Hematopoietic multipotent progenitor cell treated with erythropoietin and hydrocortisone succinate and interleukin-3 and kit ligand, for 6 days (in vitro differentiated cells): ENCODE measurements at regions not wholly inside any gene's neighbourhood (a gene's known extent, or its start where the extent isn't known, plus 50 kb on each side); places are given as distances from the start of the nearest gene placed in this dataset.
"Not testable (repeated sequence)": the region's sequence is repeated elsewhere in the genome, so short reads cannot be mapped to it uniquely, and the experiment has no call there.

Experiments used
- DNase-seq: peaks from one replicate; pipeline ENCODE4 v3.0.0-alpha.2; 2015

DNA sequence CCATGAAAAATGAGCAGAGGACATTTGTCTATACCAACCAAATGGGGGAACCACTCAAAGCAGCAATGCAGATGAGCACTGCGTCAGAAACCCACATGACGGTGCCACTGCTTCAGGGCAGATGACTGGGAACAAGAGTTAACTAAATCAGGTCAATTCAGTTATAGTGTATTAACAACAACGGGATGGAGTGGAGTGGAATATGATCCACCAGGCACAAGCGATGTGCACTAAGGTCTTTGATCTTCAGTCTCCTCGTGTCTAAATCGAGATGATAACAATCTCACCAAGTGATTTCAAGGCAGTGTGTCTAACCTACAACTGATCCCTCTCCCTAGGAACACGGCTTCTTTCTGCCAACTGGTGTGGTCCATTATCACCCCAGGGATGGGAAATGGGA lies 269.0 kb downstream of the RAD51AP2 start:
- no peak for DNase-seq

DNA sequence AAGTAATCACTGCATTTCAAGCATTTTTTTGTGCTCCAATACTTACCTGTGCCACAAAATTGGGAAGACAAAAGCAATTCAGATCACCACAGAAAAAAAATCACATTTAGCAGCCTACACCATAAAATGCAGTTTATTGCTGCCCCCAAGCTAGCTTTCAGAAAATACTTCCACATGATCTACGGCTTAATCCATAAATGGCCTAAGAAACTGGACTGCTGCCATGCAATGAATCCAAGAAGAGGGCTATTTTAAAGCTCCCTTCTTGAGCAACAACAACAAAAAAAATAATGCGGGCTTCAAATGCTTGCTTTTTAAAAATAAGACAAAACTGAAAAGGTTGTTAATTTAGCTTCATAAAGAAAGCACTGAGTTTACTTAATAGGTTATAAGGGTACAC lies 272.3 kb downstream of the RAD51AP2 start:
- no peak for DNase-seq

DNA sequence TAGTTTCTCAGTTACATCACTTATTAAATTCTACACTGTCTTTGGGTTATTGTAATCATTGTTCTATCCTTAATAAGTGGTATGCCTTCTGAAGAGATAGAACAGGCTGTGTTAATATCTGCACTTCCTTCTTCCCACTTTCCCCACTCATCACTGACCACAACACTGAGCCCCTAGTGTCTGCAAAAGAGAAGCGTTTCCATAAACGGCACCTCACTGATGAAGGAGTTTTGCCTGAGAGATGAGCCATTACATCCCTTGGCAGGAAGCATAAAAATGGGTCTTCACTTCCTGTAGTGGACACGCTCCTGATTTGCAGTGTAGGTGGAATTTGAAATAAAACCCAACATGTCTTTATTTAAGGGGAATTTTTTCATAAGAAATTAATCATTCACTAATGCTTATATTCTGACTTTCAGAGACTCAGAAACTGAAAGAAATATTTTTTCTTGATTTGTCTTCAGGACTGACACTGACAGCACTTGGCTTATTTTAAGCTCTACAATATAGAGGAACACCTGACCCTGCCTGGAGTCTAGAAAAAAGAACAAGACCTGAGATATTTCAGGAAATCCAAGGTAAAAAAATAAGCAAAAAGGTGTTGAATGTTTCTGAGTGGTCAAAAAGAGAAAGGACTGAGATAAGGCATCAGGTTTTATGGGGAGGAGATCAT lies 275.3 kb downstream of the RAD51AP2 start:
- no peak for DNase-seq

DNA sequence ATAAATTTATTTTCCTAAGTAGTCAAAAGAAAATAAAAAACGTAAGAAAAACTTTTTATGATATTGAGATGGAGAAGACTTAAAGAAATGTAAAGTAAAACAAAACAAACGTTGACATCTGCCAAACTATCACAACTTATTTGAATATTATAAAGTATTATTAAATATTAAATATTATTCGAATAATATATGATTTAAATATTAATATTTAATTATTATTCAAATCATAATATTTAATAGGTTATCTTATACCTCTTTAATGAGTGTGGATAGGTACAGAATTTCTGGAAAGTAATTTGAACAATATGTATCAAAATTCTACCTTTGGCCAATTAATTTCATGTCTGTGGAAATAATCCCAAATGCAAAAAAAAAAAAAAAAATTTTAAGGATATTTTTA lies 278.7 kb downstream of the RAD51AP2 start:
- no peak for DNase-seq

DNA sequence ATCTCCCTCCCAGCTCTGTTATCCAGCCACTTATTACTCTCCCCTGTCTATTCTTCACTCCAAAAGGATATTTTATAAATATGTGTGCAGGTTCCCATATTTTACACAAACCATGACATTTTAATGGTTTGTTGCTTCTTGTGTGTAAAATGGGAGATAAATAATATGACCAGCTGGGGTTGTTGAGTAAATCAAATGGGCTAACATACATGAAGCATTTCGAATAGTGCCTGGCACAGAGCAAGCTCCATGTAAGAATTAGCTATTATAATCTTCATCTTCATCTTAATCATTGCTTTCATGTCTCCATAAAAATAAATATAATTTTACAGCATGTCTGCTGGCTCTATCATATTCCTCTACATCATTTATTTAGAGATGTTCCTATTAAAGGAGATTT lies 283.1 kb downstream of the RAD51AP2 start:
- DNase-seq = no peak

GRCh38 chr2:17232776-17233556 lies 285.3 kb downstream of the RAD51AP2 start:
- peak; percentile 19 for DNase-seq

- peak; percentile 24 for DNase-seq
Observed at GRCh38 chr2:17231394-17231965, 286.8 kb downstream of the RAD51AP2 start.

GRCh38 chr2:17229414-17229813 lies 288.8 kb downstream of the RAD51AP2 start:
- no peak for DNase-seq

DNA sequence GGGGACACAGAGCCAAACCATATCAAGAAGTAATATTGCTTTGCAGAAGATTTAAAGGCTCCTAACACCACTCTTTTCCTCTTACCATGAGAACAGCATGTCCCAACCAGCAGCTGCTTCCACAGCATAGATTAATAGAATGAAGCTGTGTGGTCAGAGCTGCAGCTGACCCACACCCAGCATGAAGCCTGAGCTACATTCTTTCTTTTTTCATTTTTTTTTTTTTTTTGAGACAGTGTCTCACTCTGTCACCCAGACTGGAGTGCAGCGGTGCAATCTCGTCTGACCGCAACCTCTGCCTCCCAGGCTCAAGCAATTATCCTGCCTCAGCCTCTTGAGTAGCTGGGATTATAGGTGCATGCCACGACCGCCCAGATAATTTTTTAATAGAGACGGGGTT lies 289.8 kb downstream of the RAD51AP2 start:
- DNase-seq = no peak

GRCh38 chr2:17227856-17228255 lies 290.4 kb downstream of the RAD51AP2 start:
- DNase-seq = no peak

GRCh38 chr2:17226941-17227490 lies 291.2 kb downstream of the RAD51AP2 start:
- DNase-seq = no peak

DNA sequence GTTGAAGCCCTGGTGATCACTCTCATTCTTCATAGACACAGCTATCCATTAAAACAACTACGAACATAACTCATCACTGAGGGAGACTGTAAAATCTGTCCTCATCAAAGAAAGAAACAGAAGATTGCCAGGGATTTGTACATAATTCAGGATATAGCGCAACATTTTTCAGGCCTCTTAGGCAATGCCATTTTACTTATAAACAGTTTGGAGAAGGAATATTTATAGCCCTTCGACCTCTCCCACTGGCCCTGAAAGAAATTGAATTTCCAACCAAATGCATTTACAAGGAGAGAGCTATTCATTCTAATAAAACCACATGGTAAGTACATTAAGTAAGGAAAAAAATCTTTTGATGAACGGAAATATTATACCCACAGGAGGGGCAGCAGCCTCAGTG lies 295.0 kb downstream of the RAD51AP2 start:
- DNase-seq = no peak

- no peak for DNase-seq
Observed at GRCh38 chr2:17208511-17208910, 309.7 kb downstream of the RAD51AP2 start.

- no peak for DNase-seq
Observed at GRCh38 chr2:17206771-17207170, 311.5 kb downstream of the RAD51AP2 start.

DNA sequence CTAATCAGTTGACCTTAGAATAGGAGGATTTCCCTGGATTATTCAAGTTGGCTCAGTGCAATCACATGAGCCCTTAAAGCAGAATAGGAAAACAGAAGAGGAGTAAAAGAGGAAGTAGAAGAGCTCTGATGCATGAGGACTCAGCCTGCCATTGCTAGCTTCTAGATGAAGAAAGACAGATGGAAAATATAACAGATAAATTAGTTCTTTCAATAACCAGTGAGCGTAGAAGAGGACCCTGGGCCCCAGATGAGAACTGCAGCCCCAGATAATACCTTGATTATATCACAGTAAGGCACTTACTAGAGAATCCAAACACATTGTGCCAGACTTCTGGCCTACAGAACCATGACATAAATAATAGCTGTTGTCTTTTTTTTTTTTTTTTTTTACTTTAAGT lies 314.0 kb downstream of the RAD51AP2 start:
- not testable (repeated sequence) for DNase-seq

DNA sequence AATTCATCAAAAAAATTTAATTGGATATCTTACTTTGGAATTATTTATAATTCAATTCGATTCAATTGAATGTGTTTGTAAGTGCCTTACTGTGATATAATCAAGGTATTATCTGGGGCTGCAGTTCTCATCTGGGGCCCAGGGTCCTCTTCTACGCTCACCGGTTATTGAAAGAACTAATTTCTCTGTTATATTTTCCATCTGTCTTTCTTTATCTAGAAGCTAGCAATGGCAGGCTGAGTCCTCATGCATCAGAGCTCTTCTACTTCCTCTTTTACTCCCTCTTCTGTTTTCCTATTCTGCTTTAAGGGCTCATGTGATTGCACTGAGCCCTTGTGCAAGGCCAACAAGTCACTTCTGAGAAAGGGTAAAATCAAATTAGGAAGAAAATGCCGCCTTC lies 315.6 kb downstream of the RAD51AP2 start:
- DNase-seq = peak; percentile 44

DNA sequence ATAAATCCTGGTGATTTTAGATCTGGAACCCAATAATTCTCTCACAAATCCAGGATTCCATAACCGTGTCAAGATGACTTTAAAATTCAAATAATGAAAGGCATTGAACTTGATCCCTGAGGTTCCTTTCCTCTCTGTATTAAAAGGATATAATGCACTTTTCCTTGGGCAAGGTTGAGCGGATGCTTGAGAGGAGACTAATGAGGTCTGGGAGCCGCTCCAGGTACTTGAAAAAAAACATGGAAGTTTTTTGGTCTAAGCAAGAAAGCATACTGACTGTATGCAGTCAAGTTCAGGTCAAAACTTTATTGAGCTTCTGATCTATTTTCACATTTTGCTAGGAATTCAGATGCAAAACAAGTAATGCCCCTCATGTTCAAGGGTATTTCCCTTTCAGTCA lies 318.5 kb downstream of the RAD51AP2 start:
- DNase-seq = no peak

DNA sequence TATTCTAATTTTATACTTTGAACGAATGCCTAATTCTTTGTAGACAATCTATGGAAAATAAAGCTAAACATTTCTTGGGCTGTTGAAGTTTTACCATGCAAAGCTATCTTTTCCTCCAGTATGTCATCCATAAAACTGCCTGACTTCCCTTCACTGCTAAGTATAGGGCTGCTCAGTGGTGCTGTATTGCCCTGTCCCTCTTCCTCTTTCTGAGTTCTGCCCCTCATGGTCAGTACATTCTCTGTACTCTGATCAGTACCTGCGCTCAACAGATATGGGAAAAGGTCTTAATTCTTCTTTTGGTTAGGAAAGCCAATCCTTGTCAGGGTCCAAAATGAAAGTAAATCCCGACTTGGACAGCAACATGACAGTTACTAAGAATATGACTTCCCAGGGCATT lies 321.9 kb downstream of the RAD51AP2 start:
- DNase-seq = no peak

DNA sequence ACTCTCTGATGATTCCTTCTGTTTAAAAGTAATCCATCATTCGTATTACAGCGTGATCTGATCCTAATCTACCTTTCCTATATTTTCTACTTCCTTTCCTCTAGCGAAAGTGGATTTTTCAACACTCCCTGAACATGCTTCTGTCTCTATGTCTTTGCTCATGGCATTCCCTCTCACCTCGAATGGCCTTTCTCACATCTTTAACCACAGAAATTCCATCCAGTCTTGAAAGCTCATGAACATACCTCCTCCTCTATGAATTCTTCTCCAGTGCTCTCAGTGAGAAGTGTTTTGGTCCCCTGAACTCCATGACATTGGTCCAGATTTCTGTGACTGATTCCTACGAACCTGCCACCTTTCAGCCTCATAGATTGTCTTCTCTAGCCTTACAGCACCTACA lies 323.2 kb downstream of the RAD51AP2 start:
- no peak for DNase-seq

DNA sequence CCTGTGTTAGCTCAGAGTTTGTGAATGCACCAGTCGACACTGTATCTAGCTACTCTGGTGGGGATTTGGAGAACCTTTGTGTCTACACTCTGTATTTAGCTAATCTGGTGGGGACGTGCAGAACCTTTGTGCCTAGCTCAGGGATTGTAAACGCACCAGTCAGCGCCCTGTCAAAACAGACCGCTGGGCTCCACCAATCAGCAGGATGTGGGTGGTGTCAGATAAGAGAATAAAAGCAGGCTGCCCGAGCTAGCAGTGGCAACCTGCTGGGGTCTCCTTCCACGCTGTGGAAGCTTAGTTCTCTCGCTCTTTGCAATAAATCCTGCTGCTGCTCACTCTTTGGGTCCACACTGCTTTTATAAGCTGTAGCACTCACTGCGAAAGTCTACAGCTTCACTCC lies 324.2 kb downstream of the RAD51AP2 start:
- DNase-seq = no peak

GRCh38 chr2:17193433-17193890 lies 324.8 kb downstream of the RAD51AP2 start:
- not testable (repeated sequence) for DNase-seq

DNA sequence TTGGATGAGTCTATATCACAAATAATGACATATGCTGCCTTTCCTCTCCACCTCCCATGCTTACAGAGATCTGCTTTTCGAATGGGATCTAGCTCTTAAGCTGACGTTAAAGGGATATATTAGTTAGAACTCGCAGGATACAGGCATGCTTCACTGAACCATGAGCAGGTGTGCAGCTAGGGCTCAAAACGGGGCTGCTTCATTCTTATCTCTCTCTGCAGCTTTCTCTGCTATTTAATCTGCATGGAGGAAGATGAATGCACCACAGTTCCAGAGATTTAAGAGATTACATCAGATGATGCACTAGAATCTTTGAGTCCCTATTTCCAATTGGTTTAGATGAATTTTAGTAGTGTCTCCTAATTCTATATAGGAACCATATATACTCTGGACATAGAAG lies 327.0 kb downstream of the RAD51AP2 start:
- DNase-seq = no peak

DNA sequence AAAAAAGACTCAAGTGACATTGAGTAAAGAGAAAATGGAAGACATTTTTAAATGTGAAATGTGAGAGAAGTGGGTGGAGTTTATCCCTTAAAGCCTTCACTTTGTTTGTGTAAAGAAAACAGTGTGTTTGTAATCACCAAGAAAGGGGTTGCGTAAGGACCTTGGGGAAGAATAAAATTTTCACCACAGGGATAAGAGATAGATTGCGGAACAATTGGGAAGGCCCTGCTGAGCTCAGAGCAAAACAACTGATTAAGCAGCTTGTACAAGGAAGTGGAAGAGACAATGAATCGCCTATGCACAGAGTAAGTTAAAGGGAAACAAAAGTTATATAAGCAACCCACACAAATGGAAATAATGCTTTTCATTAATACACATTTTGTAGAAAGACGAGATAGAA lies 327.7 kb downstream of the RAD51AP2 start:
- DNase-seq = no peak

DNA sequence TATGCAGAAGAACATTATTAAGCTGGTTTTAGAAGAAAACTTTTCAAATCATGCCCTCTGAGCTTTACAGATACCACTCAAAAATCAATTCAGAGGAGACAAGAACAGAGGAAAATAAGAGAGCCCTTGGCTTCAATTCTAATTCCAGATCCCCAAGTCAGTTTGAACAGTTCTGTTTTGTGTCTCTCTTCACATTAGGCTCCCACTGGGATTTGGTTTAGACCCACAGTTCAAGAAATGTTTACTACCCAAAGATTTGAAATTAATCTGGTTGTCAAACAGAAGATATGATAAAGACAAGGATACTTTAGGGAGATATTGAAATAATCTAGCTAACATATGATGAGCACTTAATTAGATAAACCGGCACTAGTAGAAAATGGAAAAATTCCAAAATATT lies 329.5 kb downstream of the RAD51AP2 start:
- DNase-seq = no peak
